ENCODE measurements at regions not wholly inside any gene's neighbourhood (a gene's known extent, or its start where the extent isn't known, plus 50 kb on each side); places are given as distances from the start of the nearest gene placed in this dataset.
"Not testable (repeated sequence)": the region's sequence is repeated elsewhere in the genome, so short reads cannot be mapped to it uniquely, and the experiment has no call there.

DNA sequence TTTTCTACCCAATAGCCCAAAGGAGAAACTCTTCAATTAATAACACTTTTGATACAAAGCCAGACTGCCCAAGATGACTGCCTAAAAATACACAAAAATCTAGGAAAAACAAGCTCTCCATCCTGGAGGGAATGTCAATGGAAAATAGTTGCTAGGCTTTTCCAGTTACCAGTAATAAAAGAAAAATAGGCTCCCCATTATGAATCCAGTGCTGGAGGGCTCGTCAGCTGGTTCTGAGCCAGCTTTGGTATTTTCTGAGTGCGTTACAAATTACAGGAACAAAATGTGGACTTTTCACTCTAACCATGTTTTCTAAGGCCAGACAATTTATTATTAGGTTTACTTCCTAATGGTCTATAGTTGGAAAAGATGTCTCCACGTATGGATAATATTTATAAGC lies 414.5 kb downstream of the ACTL7B start:
- no peak for DNase-seq

DNA sequence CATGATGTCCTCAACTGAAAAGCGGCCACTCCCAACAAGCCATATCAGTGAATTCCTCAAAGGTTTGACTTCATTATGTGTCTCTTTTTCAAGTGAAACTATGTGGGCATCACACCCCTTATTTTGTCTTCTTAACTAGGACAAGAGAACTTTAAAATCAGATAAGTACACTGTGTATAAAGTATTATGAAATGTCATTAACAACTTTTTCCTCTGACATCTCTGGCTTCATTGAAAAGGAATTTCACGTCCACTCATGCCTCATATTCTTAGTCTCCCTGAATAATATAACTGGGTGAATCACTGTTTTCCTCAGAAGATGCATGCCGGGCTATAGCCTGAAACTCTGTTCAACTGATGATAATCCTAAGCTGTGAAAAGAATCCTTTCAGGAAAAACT lies 415.8 kb downstream of the ACTL7B start:
- no peak for DNase-seq

DNA sequence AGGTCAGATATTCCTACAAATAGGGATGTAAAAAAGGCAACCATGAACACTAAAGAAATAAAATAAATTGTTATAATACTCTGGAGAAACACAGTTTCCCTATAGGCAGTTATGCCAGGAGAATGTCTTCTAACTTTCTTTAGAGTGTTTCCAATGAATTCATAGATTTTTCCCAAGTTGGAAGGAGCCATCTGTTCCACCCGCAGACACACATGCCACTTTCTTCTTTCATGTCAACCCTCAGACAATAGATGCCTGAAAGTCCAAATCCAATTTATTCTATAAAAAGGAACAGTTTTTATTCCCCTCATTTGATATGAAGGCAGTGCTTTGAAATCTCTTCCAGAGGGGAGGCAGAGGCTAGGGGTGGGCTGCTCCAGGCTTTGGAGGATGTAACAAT lies 418.1 kb downstream of the ACTL7B start:
- DNase-seq = no peak

DNA sequence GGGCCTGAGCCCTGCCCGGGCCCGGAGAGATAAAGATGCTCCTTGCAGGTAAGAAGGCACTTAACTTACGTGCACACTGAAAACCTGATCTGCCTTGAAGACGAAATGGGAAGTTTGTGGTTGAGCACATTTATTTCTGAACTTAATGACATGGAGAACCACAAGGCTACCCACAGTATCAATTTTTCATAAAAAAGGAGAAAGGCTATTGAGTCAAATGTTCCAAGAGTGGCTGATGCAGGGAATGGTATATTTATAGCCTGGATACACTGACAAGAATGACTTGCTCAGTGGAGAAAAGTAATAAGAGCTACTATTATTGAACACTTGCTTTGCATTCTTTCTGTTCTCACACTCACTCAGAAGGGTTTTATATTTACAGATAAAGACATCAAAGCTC lies 419.3 kb downstream of the ACTL7B start:
- no peak for DNase-seq

DNA sequence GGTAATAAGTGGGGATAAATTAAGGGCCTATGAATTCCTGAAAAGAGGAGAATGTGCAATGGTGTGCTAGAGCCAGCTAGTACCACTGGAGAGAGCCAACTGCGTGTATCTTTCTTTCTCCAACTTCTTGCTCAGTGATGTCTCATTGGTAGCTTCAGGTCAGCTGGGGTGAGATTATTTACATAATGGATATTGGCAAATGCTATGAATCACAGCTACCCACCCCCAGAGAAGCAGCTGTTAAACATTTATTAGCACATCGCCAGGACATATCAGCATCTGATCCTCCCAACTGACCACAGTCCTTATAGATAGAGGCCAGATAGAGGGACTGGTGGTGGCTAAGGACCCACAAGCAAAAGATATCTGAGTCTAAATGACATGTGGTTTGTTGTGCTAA lies 421.3 kb downstream of the ACTL7B start:
- DNase-seq = no peak

DNA sequence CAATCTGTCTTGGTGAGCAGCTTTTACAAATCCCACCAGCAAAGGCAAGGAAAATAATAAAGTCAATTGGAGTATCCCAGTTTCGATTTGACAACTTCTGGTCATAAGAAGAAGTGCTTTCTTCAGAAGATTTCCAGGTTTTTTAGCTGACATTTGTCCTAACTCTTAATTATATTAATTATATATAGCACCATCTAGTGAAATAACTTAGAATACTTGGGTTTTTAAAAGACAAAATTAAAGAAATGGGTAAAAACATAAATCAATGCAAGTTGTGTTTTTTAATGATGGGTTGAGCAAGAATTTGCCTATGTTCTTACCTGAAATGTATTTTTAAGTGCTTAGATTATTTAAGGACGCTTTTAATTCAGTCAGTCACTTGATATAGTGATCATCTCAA lies 421.8 kb downstream of the ACTL7B start:
- DNase-seq = no peak

DNA sequence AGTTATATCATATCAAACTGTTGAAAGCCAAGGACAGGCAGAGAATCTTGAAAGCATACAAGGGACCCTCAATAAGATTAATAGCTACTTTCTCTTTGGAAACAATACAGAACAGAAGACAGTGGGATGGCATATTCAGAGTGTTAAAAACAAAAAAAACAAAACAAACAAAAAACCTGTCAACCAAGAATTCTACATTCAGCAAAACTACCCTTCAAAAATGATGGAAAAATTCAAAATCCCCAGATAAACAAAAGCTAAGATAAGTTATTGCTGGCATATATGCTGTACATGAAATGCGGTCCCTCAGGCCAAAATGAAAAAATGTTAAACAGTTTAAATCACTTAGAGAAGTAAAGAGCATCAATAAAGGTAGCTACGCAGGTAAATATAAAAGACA lies 425.1 kb downstream of the ACTL7B start:
- no peak for DNase-seq

DNA sequence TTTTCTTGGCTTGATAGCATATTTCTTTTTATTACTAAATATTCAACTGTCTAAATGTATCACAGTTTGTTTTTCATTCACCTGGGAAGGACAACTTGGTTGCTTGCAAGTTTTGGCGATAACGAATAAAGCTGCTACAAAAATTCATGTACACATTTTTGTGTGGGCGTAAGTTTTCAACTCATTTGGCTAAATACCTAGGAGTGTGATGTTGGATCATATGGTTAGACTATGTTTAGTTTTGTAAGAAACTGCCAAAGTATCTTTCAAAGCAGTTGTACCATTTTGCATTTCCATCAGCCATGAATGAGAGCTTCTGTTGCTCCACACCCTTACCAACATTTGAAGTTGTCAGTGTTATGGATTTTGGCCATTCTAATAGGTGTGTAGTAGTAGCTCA lies 428.0 kb downstream of the ACTL7B start:
- no peak for DNase-seq

DNA sequence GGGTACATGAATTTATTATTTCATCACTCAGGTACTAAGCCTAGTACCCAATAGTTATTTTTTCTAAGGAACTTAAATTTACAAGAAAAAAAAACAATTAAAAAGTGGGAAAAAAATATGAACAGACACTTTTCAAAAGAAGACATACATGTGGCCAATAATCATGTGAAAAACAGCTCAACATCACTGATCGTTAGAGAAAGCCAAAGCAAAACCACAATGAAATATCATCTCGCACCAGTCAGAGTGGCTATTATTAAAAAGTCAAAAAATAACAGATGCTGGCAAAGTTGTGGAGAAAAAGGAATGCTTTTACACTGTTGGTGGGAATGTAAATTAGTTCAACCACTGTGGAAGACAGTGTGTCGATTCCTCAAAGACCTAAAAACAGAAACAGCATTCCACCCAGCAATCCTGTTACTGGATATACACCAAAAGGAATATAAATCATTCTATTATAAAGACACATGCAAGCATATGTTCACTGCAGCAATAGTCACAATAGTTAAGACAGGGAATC lies 429.3 kb downstream of the ACTL7B start:
- not testable (repeated sequence) for DNase-seq

DNA sequence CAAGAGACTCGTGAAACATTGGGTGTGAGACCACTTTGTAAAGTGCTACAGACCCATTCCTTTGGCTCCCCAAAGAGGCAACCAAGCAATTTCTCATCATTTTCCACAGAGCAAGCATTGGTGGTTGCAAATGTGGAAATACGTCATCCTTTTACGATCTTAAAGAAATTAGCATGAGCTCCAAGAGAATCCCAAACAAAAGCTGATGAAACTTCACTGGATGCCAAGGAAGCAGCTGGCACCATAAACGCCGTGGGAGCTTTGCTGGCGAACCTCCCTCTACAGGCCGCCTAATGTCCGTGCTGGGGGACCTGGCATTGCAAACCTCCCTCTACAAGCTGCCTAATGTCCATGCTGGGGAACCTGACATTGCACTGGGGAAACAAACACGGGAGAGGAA lies 432.4 kb downstream of the ACTL7B start:
- DNase-seq = no peak

DNA sequence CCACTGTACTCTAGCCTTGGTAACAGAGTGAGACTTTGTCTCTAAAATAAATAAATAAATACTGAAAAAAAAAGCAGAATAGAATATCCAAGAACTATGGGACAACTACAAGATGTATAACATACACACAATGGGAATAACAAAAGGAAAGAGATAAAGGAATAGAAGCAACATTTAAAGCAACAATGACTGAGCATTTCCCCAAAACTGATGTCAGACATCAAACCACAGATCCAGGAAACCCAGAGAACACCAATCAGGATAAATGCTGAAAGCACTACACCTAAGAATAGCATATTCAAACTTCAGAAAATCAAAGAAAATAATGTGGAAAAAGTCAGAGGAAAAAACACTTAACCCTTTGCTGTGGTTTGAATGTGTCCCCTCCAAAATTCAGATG lies 436.4 kb downstream of the ACTL7B start:
- DNase-seq = no peak

DNA sequence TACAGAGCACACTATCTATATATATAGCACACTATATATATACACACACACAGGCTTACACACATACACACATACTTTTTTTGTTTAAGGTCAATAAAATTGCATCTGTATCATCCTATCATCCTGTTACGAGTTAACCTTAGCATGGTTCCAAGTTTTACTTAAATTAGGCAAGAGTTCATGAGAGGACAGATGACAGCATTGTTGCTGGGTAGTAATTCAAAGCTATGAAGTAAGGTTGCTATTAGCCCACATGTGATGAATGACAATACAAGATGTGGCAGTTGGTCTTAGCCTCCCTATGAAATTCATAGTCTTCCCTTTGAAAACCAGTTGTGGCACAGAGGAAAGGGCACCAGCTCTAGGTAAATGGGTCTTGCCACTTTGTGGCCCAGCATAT lies 438.1 kb downstream of the ACTL7B start:
- DNase-seq = no peak

DNA sequence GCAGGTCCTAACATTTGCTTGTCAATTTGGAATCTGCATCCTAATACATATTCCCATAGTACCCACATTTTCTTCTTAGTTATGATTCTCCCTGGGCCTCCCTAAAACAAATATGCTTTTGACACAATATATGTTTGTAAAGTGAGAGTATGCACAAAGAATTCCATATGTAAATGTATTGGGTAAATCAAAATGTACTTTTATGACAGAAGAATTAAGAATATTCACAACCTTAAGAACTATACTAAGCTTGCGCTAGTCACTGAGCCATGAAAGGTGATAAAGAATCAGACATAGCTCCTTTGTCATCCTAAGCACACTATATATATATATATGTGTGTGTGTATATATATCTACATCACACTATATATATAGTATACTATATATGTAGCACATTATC lies 438.5 kb downstream of the ACTL7B start:
- no peak for DNase-seq

DNA sequence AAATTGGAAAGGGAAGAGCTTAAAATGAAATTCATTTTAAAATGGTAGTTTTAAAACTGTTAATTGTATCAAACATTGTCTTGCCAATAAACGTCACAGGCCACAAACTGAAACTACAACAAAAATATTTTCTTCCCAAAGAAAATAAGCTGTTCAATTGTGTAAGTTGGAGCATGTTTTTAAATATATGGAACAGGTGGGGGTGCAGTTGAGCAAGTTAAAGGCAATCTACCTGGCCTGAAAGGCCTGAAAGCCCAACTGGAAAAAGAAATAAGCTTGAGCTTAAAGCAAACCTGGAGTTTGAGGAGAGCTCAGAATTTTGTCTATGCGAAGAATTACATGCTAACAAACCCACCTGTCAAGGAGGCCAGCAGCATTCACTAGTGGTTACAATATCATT lies 439.5 kb downstream of the ACTL7B start:
- DNase-seq = no peak

DNA sequence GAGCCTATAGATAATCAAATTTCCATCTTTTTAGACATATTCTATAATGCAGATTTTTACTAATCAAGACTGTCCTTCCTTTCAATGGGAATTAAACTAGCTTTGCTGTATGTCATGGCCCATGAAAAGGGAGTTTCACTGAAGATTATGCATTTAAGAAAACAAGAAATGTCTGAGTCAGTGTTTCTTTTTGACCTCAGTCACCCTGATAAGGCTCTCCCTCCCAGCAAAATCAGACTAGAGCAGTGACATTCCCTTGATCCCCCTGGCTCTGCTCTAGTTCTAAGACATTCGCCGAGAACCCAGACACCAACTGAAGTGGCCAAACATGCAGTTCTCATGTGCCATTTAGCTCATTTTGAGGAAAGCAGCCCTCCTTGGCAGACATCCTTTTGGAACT lies 442.0 kb downstream of the ACTL7B start:
- no peak for DNase-seq

DNA sequence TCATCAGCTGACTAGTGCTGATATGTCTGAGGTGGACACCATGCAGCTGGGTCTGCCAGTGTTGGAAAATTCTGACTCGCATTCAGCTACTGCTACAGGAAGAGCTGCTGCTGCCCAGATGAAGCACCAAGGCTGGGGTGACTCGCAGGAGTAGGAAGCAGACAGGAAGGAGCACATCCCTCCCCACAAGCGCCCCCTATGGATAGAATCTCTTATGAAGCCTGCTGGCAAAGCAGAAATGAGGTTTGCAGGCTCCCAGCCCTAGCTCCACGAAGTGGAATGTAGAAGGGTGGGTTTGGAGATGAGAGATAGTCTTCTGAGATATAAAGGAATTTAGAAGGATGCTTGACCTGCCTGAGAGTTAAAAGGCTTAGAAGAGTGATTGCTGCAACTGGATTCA lies 443.0 kb downstream of the ACTL7B start:
- no peak for DNase-seq

DNA sequence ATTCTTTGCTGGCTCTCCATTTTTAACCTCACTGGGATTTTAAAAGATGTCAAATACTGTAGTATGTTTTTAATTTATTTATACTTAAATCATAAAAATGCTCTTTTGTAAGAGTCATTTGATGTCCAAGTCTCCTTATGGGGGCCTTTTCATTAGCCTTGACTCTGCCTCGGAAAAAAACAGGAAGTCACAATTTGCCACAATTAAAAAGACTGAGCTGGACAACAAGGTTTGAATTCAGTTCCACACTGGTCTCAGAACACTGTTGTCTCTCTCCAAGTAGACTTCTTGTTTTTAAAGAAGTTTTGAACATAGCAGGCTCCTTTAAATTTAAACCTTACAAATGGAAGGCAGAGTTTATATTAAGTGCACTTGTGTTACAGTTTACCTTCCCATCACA lies 444.2 kb downstream of the ACTL7B start:
- DNase-seq = no peak

DNA sequence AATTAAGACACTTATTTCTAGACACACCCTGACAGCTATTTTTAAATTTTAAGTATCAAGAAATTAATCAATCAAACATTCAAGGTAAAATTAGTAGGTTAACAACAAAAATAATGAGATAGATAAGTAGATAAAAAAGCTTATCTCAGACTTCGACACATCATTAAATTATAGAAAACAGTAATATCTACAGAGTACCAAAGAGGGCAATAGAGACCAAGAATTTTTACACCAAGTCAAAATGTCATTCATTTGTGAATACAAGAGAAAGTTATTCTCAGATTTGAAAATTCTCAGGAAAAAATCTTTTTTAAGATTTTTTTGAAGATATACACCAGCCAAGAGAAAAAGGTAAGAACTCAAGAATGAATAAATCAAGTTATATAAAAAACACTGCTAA lies 445.6 kb downstream of the ACTL7B start:
- DNase-seq = no peak

DNA sequence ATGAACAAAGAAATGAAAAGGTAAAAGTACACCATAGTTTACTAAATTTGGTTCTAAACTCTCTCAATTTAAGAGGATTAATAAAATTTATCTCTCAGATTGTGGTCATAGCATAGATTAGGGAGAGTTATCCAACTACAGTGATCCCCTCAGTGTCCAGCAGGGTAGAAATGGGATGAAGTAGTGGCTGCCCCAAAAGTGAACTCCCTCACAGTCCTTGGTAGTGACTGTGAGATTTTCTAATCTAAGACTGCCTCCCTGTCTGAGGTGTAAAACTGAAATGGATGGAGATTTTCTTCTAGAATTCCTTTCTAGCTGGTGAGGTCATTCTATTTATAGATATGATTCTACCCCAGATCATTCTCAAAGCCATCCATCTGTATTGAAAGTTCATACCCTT lies 455.5 kb downstream of the ACTL7B start:
- no peak for DNase-seq

DNA sequence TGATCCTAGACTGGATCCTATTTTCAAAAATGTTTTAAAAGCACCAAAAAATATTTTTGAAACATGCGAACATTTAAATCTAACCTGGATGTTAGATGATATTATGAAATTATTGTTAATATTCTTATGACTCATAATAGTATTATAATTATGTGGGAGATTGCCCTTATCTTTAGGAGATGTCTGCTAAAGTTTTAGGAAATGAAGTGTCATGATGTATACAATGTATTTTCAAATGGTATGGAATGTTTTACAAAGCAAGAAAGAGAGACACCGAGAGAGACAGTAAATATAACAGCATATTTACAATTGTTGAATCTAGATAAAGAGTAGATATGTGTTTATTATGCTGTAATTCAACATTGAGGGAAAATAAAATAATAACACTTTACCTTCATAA lies 455.9 kb downstream of the ACTL7B start:
- DNase-seq = no peak

DNA sequence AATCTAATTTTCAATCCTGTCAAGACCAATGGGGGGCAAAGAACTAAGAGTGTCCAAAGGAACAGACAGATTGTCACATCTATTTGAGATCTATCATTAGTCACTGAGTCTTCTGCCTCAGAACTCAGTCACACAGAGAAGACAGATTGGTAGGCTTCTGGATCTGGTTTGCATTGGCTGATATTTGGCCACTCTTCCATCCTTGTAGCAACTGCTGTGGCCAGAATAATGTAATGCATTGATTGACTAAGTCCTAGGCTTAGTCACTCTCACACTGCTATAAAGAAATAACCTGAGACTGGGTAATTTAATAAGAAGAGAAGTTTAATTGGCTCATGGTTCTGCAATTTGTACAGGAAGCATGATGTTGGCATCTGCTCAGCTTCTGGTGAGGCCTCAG lies 458.5 kb downstream of the ACTL7B start:
- no peak for DNase-seq

DNA sequence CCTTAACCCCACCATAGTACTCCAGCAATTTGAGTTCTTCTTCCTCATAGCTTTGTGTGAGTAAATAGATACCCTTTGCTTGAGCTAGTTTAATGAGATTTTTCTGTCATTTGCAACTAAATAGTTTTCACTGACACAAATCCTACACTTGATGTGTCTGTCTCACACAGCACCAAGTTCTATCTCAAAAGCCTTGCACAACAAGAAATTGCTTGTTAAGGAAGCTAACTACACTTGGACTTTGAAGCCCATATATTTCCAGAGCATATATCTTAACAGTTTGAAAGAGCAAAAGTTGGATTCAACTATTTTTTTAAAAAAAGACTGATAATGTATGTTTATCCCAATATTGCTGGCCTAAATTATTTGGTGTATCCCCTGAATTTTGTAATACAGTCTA lies 459.2 kb downstream of the ACTL7B start:
- no peak for DNase-seq

DNA sequence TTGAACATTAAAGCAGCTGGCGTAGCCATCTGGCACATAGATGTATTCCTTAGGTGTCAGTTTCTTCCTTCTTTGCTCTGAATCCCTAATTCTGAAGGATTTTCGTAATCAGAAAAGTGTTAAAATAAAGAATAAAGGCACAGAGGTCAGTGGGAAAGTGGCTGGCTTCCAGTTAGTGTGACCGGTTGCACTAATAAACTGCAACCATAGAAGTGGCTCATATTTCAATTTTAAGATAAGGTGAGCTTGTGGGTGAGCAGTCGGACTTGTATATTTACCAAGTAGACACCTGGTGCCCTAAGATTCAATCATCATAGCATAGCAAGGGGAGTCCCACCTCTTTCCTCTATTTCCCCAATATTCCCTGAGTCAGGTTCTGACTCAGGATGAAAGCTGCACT lies 459.6 kb downstream of the ACTL7B start:
- DNase-seq = no peak

DNA sequence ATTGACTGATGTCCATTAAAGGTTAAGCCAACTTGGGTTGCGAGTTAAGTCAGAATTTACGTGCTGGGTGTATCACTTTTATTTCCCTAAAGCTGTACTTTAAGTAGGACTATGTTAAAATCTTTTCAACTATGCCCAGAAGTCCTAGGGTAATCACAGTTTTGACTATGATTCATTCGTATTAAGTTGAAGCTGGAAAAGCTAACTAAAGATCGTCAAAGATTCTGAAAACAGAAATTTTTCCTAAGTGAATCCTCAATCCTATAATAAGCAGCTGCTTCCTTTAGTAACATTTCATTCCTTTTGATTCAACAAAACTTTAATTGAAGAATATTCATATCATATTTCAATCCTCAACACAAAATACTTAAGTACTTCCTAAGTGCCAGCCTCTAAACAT lies 460.4 kb downstream of the ACTL7B start:
- DNase-seq = no peak

DNA sequence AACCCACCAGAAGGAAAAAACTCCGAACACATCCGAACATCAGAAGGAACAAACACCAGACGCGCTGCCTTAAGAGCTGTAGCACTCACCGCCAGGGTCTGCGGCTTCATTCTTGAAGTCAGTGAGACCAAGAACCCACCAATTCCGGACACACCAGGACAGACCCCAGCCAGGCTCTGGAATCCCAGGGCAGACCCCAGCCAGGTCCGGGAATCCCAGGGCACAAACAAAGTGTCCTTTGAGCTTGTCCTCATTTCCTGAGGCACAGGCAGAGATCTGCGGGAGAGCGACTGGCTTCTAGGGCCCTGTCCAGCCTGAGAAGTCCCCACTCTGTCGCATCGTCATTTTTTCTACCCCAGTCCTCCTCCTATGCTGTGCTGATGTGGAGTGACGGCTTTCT lies 461.1 kb downstream of the ACTL7B start:
- no peak for DNase-seq

DNA sequence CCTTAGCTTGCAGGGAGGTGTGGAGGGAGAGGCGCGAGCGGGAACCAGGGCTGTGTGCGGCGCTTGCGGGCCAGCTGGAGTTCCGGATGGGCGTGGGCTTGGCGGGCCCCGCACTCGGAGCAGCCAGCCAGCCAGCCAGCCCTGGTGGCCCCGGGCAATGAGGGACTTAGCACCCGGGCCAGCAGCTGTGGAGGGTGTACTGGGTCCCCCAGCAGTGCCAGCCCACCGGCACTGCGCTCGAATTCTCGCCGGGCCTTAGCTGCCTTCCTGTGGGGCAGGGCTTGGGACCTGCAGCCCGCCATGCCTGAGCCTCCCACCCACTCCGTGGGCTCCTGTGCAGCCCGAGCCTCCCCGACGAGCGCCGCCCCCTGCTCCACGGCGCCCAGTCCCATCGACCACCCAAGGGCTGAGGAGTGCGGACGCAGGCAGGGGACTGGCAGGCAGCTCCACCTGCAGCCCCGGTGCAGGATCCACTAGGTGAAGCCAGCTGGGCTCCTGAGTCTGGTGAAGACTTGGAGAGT lies 462.2 kb downstream of the ACTL7B start:
- DNase-seq = not testable (repeated sequence)

Measured in CD4-positive, alpha-beta T cell treated with Interleukin-12 subunit alpha and Interleukin-12 subunit beta, for 1 hour (primary cell).